SU-DHL-6 (cell line): ENCODE measurements at regions not wholly inside any gene's neighbourhood (a gene's known extent, or its start where the extent isn't known, plus 50 kb on each side); places are given as distances from the start of the nearest gene placed in this dataset.

Source experiments
- H2AFZ ChIP-seq: fragments of 200-600 bp; sonication (generic); 2 replicates; pipeline ENCODE4 v1.6.1; 2014; ENCODE audit warnings: low read depth, mild to moderate bottlenecking, moderate library complexity, mixed read lengths, antibody characterized with exemption, low read length; ENCODE audit not compliant: severe bottlenecking
- H3F3A ChIP-seq: fragments of 200-600 bp; shearing (Covaris generic); 2 replicates; pipeline ENCODE4 v1.6.0; 2016; ENCODE audit warnings: antibody characterized with exemption, mild to moderate bottlenecking; ENCODE audit not compliant: insufficient read depth
- H3K27ac ChIP-seq: fragments of 200-600 bp; sonication (generic); 2 replicates; pipeline ENCODE4 v1.5.1; 2016; ENCODE audit warnings: low read depth, mild to moderate bottlenecking, low read length, moderate library complexity, mixed read lengths
- H3K27me3 ChIP-seq: fragments of 200-600 bp; sonication (generic), shearing (Covaris generic); 2 replicates; pipeline ENCODE4 v1.6.0; 2014; ENCODE audit warnings: mild to moderate bottlenecking, low read length
- H3K36me3 ChIP-seq: fragments of 200-600 bp; sonication (generic); 2 replicates; pipeline ENCODE4 v1.6.1; 2014; ENCODE audit warnings: mild to moderate bottlenecking, low read length, mixed read lengths
- H3K4me2 ChIP-seq: fragments of 300-600, 200-600 bp; shearing (Covaris generic), sonication (generic); 2 replicates; pipeline ENCODE4 v1.6.0; 2014; ENCODE audit warnings: low read length, low read depth, mild to moderate bottlenecking; ENCODE audit not compliant: poor library complexity, severe bottlenecking
- H3K4me3 ChIP-seq: fragments of 200-600 bp; sonication (generic); 2 replicates; pipeline ENCODE4 v1.5.1; 2014; ENCODE audit warnings: antibody characterized with exemption, low read length, mild to moderate bottlenecking, mixed read lengths; ENCODE audit not compliant: insufficient read depth, poor library complexity, severe bottlenecking
- H3K79me2 ChIP-seq: fragments of 200-600 bp; sonication (generic); 2 replicates; pipeline ENCODE4 v1.6.1; 2014; ENCODE audit warnings: mild to moderate bottlenecking, low read length, moderate library complexity; ENCODE audit not compliant: insufficient read depth
- H3K9ac ChIP-seq: fragments of 200-600 bp; sonication (generic); 2 replicates; pipeline ENCODE4 v1.7.0; 2014; ENCODE audit warnings: mild to moderate bottlenecking, low read length
- H3K9me2 ChIP-seq: fragments of 200-600 bp; sonication (generic); replicated peaks from 2 replicates; pipeline ENCODE4 v1.6.1; 2014; ENCODE audit warnings: low read length; ENCODE audit not compliant: insufficient read depth
- H3K9me3 ChIP-seq: fragments of 200-600 bp; sonication (generic); 2 replicates; pipeline ENCODE4 v1.6.1; 2014; ENCODE audit warnings: low read length, mixed read lengths; ENCODE audit not compliant: insufficient read depth
- H4K20me1 ChIP-seq: fragments of 200-600 bp; sonication (generic); 2 replicates; pipeline ENCODE4 v1.6.1; 2014; ENCODE audit warnings: low read depth, mild to moderate bottlenecking, antibody characterized with exemption, low read length, moderate library complexity, mixed read lengths
- EZH2phosphoT487 ChIP-seq: fragments of 200-600 bp; sonication (generic), shearing (Covaris generic); conservative IDR thresholded peaks from 2 replicates; pipeline ENCODE4 v1.6.1; 2018; ENCODE audit warnings: mild to moderate bottlenecking, antibody characterized with exemption, low read length, moderate library complexity, mixed read lengths
- TF ChIP-seq, protein P1 (sequence below): fragments of 200-600 bp; sonication (generic); IDR thresholded peaks from one replicate; pipeline ENCODE4 v1.5.1; 2017; ENCODE audit warnings: antibody characterized with exemption, mild to moderate bottlenecking, low read length, moderate library complexity; ENCODE audit not compliant: insufficient read depth, poor library complexity, severe bottlenecking

DNA sequence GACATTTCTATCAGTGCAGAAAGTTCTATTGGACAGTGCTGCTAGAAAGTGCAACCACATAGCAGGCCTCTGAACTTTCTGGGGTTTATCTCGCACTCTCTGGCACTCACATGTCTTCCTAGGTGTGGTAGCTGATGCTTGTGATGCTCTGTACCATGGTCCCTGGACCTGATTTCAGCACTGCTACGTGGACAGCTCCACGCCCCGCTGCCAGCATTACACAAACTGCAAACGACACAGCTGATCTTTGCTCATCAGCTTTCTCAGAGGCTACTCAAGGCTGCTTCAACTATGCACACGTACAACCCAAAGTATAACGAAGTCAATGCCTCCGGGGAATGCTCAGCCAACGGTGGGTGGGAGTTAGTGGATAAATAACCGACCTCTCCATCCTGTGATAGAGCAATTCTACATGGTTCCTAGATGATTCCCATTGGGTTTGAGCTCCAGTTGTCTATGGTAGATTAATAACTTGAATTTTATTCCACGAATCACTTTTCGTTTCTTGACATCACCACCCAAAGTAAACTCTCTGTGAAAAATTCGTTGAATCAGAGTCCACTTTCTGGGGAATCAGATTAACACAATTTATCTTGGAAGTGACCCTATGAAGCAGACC, 302.5 kb downstream of the ACTR3B start:
- H3K4me2 ChIP-seq: no peak overlapping the region
- H3K79me2 ChIP-seq: no peaks in the 10 kb centered on the region
- H3K27me3 ChIP-seq: no peaks in the 10 kb centered on the region
- H3K9me3 ChIP-seq: no peaks in the 10 kb centered on the region
- no peak overlapping the region for H2AFZ ChIP-seq
- H3K9ac ChIP-seq: no peak overlapping the region
- H3K27ac ChIP-seq: no peak overlapping the region
- no peaks in the 10 kb centered on the region for H3K36me3 ChIP-seq
- H3K4me3 ChIP-seq: no peak overlapping the region
- no peak for TF ChIP-seq EZH2phosphoT487
- TF ChIP-seq, protein P1, sequence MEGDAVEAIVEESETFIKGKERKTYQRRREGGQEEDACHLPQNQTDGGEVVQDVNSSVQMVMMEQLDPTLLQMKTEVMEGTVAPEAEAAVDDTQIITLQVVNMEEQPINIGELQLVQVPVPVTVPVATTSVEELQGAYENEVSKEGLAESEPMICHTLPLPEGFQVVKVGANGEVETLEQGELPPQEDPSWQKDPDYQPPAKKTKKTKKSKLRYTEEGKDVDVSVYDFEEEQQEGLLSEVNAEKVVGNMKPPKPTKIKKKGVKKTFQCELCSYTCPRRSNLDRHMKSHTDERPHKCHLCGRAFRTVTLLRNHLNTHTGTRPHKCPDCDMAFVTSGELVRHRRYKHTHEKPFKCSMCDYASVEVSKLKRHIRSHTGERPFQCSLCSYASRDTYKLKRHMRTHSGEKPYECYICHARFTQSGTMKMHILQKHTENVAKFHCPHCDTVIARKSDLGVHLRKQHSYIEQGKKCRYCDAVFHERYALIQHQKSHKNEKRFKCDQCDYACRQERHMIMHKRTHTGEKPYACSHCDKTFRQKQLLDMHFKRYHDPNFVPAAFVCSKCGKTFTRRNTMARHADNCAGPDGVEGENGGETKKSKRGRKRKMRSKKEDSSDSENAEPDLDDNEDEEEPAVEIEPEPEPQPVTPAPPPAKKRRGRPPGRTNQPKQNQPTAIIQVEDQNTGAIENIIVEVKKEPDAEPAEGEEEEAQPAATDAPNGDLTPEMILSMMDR: no peak
- no peaks in the 10 kb centered on the region for H3F3A ChIP-seq
- H4K20me1 ChIP-seq: no peaks in the 10 kb centered on the region
- H3K9me2 ChIP-seq: no peaks in the 10 kb centered on the region

DNA sequence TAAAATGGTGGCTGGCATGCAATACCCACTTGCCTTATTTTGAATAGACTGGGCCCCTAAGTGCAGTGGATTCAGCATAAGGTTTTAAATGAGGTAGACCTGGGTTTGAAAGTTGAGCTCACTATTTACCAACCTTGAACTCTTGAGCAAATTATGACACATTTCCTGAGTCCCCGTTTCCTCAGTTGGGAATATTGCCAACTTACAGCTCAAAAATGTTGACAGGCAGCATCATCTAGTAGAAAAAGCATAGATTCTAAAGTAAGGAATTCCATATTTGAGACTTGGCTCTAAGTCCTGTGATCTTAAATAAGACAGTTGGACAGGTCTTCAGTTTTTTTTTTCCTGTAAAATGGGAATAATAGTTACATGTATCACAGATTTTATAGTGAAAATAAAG, 305.5 kb downstream of the ACTR3B start:
- Histone ChIP-seq H2AFZ (no peak overlapping the region), H3K9me3 (no peaks in the 10 kb centered on the region), H4K20me1 (no peaks in the 10 kb centered on the region), H3K79me2 (no peaks in the 10 kb centered on the region), H3K27me3 (no peaks in the 10 kb centered on the region), H3K27ac (no peak overlapping the region), H3K9ac (no peak overlapping the region), H3F3A (no peaks in the 10 kb centered on the region), H3K9me2 (no peaks in the 10 kb centered on the region), H3K36me3 (no peaks in the 10 kb centered on the region), H3K4me2 (no peak overlapping the region), H3K4me3 (no peak overlapping the region)
- TF ChIP-seq, protein P1: no peak
- TF ChIP-seq EZH2phosphoT487: no peak

DNA sequence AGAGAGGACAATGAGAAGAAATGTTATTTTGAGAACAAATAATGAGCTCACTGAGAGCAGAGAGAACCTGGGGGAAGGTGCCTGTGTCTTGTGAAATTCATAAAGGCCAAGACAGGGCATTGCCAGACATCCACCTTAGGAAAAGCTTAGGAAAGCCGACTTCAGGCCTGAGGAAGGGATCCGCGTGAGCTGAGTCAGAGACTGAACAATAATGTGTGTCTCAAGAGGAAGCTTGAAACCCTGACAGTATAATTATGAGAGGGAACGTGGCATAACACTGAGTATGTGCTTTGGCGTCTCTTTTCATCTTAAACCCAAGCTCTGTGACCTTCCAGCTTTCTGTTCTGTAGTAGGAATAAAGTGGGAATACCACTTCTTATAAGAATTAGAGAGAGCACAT, 307.2 kb downstream of the ACTR3B start:
- TF ChIP-seq EZH2phosphoT487: no peak
- TF ChIP-seq, protein P1: no peak
- H3K9me3 ChIP-seq: no peaks in the 10 kb centered on the region
- no peaks in the 10 kb centered on the region for H3F3A ChIP-seq
- no peak overlapping the region for H3K27ac ChIP-seq
- H3K27me3 ChIP-seq: no peaks in the 10 kb centered on the region
- no peak overlapping the region for H2AFZ ChIP-seq
- H3K4me2 ChIP-seq: no peak overlapping the region
- no peaks in the 10 kb centered on the region for H3K36me3 ChIP-seq
- no peaks in the 10 kb centered on the region for H3K9me2 ChIP-seq
- H3K9ac ChIP-seq: no peak overlapping the region
- H3K4me3 ChIP-seq: no peak overlapping the region
- H4K20me1 ChIP-seq: no peaks in the 10 kb centered on the region
- no peaks in the 10 kb centered on the region for H3K79me2 ChIP-seq
